NCI-H82 treated with DMSO at 0.1 percent for 48 hours (cell line): ENCODE measurements at regions not wholly inside any gene's neighbourhood (a gene's known extent, or its start where the extent isn't known, plus 50 kb on each side); places are given as distances from the start of the nearest gene placed in this dataset.

ENCODE experiments used
- DNase-seq: peaks from one replicate; lab custom pipeline; 2025; ENCODE audit not compliant: unreplicated experiment; lab: John Stamatoyannopoulos, UW

DNA sequence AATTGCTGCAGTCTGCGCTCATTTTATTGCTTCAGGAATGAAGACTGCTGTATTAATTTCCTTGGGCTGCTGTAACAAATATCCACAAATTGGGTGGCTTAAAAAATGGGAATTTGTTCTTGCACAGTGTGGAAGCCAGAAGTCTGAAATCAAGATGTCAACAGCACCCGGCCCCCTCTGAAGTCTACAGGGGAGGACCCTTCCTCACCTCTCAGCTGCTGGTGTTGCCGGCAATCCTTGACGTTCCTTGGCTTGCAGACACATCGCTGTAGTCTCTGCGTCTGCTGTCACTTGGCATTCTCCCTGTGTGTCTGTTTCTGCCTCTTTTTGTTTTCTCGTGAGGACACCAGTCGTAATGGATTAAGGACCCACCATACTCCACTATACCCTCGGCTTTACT lies 166.2 kb downstream of the PTPN20 start:
- DNase-seq = no peak

DNA sequence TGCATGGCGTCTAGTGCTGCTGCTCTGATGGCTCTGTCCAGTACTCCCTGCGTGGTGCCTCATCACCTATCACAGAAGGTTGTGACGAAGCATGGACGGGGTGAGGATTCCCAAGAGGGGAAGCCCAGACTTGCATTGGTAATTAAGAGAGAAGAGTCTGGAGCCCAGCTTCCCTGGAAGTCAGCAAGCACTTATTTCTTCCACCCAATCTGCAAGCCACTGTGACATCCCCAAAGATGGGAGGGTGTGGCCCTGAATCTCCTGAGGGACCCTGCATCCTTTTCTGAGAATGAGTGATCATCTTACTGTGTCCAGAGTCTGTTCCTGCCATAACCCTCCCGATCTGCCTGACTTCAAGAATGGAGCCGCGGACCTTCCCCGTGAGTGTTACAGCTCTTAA lies 166.7 kb downstream of the PTPN20 start:
- DNase-seq = no peak

DNA sequence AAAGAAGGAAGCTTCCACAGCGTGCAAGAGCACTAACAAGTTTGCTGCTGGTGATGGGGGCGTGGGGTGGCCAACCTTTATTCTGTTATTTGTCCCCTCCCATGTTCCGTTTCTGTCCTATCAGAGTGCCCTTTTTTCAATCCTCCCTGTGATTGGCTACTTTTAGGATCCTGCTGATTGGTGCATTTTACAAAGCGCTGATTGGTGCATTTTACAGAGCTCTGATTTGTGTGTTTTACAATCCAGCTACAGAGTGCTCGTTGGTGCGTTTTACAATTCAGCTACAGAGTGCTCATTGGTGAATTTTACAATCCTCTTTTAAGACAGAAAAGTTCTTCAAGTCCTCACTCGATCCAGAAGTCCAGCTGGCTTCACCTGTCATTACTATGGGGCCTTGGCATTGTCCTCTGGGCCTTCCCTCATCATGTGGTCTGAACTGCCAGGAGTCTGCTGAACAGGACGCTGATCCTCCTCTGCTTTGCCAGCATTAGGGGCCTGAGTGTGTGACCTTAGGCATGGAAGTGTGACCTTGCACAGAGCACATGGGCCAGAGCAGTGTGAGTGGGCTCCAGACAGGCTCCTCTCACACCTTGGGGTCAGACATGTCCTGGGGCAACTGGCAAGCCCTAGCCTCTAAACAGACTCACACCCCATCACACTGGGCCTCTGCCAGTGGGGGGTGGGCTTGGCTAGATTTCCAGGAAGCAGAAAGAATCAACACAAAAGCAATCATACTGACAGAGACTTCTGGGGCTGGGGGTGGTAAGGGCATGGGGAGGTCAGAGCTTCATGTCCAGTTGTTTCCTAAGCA lies 167.4 kb downstream of the PTPN20 start:
- DNase-seq = no peak

DNA sequence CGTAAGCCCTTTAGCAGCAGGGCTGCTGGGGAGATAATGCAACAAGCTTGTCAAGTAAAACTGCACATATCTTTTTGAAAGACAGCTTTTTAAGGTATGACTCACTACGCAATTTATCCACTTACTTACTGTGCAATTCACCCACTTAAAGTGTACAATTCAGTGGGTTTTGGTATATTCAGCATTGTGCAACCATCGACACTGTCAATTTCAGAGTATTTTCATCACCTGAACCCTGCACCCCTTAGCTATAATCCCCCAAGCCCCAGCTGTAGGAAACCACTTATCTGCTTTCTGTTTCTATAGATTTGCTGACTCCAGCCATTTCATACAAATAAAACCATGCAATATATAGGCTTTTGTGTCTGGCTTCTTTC lies 168.0 kb downstream of the PTPN20 start:
- no peak for DNase-seq

DNA sequence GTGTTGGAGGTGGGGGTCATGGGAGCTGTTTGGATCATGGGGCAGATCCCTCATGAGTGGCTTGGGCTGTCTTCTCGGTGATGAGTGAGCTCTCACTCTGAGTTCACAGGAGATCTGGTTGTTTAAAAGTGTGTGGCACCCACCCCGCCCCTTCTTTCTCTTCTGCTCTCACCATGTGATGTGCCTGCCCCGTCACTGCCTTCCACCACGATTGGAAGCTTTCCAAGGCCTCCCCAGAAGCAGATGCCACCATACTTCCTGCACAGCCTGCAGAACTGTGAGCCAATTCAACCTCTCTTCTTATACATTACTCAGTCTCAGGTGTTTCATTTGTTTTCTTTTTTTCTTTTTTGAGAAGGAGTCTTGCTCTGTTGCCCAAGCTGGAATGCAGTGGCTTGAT lies 170.0 kb downstream of the PTPN20 start:
- DNase-seq = no peak

DNA sequence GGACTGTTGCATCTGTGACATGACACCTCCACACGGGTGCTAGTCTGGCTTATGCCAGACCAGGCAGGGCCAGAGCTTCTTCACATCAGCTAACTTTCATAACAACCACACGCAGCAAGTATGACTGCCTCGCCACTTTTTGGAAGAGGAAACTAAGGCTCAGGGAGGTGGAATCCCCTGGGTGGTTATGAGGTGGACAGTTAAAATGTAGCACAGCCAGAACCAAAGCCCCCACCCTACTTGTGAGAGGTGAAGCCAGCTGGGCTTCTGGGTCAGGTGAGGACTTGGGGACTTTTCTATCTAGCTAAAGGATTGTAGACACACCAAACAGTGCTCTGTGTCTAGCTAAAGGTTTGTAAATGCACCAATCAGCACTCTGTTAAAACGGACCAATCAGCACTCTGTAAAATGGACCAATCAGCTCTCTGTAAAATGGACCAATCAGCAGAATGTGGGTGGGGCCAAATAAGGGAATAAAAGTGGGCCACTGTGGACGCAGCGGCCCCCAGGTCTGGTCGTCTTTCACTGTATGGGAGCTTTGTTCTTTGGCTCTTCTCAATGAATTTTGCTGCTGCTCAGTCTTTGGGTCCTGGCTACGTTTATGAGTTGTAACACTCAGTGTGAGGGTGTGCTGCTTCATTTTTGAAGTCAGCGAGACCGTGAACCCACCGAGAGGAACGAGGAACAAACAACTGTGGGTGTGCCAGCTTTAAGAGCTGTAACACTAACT lies 171.0 kb downstream of the PTPN20 start:
- DNase-seq = no peak

DNA sequence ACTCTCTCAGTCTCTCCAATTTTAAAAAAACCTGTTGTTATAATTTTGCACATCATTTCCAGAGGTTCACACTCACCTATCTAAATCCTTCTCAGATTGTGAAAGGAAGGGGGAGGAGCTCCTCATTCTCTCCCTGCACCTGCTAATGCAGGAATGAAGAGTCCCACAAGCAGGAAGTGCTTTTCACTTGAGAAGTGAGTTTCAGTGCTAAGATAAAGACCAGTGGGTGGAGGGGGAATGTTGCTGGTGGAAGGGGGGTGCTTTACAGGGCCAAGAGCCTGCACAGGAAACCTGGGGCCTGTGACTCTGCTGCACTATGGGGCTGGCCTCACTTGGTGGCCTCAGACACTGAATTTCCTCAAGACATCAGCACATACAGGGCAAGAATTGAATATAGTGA lies 176.4 kb downstream of the PTPN20 start:
- DNase-seq = no peak

DNA sequence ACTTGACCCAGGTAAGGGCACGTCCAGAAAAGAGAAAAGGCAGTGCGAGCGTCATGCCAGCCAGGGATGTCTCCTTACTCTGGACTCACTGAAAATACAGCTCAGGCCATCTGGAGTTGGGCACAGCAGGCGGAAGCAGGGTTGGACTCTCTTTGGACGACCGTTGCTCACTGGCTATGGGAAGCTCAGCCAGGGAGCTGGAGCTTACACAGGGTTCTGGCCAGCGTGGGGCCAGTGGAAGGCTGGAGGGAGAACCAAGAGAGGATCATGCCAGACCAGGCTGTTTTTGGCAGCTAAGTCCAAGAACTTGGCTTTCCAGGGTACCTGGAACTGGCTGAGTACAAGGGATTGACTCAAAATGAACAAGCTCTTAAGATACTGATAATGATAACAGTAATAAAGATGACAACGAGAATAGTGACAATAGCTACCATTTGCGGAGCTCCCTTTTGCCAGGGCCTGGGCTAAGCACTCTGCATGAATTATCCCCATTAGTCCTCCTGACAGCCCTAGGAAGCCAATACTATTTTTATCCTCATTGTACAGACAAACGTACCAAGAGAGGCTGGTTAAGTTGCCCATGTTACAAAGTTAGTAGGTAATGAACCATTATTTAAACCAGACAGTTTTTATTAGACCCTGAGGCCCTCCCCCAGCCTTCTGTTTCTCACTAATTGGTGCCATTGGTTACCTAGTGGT lies 177.6 kb downstream of the PTPN20 start:
- no peak for DNase-seq

DNA sequence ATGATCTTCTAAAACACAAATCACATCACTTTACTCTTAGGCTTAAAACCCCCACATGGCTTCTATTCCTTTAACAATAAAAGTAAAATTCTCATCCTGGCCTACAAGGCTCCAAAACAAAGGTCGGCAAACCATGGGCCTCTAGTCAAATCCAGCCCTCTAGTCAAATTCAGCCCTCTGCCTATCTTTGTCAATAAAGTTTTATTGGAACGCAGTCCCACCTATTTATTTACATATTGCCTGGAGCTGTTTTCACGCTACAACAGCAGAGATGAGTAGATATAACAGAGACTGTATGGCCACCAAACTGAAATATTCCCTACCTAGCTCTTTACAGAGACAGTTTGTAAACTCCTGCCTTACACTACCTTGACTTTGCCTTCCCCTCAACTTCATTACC lies 178.8 kb downstream of the PTPN20 start:
- no peak for DNase-seq

DNA sequence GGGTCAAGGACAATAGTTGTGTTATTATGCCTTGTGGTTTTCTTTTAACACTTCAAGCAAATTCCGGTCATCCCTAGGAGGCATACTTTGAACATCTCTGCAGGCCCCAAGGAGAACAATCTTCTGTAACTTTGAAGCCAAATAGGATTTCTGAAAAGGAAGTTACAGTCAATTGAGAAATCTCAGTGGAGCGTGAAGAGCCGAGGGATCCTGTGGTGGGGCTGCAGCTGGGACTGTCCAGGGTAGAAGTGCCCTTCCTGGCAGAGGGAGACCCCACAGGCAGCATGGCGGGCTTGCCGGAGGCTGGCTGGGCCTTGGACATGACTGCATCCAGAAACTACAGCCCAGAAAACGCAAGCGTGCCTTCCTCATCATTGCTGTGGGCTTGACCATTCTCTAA lies 179.7 kb downstream of the PTPN20 start:
- DNase-seq = no peak

DNA sequence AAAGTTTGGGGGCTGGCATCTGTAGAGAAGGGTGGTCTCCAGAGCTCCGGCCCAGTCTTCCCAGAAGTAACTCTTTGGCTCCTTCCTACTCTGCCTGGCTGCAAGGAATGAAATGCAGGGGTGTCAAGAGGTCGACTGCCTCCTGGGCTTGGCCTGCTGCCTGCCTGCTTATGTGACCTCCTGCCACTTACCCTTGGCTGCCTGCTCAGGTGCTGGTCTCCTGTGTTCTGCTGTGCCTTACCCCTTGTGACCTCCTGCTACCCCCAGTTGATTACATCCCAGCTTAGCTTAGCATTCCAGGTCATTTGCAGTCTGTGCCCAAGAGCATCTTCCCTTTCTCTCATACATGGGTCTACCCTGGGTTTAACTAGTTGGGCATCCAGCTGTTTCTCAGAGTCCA lies 180.2 kb downstream of the PTPN20 start:
- DNase-seq = no peak

DNA sequence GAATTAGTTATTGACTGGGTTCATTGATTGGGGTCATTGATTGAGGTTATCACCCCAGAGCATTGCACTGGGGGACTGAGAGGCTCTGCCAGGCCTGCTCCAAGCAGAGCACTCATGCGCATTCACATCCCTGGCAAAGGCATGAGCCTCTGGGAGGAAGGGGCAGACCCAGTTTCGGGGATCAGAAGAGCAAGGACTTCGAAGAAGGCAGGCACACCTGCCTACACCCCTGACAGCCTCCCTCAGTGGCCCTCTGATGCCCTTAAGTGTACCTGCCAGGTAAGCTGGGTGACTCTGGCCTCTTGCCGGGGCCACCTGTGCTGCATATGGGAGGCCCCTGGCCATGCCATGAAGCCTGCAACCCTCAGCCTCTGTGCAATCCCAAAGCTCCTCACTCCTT lies 181.1 kb downstream of the PTPN20 start:
- no peak for DNase-seq

DNA sequence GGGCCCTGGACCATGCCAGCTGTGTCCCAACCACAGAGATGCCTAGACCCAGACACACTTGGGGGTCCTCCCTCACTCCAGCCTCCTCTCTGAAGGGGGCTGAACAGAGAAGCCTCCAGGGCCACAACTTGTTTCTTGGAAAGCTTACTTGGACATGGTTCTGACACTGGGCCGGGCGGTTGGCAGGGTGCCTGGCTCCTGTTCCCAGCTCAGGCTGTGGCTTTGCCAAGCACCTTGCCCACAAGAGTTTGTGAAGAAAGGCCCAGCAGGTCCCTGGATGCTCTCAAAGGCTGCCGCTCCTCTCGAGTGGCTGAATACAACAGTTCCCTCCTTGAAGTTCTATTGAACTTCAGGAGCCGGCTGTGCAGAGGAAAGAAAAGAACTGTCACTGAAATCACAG lies 181.6 kb downstream of the PTPN20 start:
- DNase-seq = no peak

DNA sequence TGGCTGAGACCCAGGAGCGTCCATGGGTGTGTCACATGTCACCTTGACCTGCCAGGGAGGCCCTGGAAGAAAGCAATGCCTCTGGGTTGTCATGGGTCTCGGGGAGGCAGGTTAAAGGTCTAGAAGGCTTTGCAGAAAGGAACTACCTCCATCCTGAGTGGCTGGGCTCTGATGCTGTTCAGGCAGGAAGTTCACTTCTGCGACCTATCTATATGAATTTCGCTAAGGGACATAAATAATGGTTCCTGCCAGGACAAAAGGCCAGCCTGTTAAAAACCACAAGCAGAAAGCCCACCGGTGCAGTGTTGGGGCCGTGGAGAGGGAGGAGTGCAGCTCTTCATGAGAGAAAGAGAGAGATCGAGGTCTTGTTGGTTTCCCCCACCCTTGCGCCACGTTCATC lies 182.9 kb downstream of the PTPN20 start:
- no peak for DNase-seq

DNA sequence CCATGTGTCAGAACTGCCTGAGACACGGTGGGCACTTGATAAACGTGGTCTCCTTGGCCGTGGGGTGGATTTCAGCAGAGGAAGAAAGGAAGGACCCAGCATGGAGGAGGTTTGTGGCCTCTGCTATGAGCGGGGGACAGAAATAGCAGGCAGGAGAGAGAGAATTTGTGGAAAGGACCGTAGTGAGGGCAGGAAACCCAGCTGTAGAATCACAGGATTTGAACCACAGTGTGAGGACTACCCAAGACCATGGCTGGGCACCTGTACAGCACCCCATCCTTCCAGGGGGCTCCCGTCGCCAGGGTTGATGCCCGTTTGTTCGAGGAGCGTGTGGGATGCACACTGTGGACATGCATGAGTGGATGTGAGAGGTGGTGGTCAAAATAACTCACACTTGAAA lies 183.4 kb downstream of the PTPN20 start:
- no peak for DNase-seq

DNA sequence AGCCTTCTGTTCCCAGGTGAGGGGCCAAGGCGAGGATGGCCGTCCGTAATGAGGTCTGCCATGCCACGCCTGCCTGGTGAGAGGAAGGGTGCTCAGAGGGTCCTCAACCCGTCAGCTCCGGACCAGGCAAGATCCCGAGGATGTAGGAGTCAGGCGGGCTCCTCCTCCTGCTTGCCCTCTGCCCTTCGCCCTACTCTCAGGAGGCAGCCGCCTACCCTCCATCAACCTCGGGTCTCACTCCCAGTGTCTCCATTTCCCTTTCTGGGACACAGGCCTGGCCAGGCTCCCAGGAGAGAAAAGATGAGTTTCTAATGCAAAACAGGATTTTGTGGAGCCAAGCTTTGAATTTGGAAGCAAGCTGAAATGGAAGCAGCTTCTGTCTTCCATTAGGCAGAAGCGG lies 184.0 kb downstream of the PTPN20 start:
- DNase-seq = no peak

DNA sequence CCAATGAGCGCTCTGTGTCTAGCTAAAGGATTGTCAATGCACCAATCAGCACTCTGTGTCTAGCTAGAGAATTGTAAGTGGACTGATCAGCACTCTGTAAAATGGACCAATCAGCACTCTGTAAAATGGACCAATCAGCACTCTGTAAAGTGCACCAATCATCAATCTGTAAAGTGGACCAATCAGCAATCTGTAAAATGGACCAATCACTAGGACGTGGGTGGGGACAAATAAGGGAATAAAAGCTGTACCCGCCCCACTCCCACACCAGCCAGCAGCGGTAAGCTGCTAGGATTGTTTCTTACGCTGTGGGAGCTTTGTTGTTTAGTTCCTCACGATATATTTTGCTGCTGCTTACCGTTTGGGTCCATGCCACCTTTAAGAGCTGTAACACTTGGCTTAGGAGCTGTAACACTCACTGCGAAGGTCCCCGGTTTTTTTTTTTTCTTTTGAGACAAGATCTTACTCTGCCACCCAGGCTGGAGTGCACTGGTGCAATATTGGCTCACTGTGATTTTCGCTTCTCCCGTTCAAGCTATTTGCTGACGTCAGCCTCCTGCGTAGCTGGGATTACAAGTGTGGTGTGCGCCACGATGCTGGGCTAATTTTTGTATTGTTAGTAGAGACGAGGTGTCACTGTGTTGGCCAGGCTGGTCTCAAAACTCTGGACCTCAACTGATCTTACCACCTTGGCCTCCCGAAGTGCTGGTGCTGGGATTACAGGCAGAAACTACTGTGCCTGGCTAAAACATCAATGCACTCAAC lies 184.8 kb downstream of the PTPN20 start:
- DNase-seq = no peak

DNA sequence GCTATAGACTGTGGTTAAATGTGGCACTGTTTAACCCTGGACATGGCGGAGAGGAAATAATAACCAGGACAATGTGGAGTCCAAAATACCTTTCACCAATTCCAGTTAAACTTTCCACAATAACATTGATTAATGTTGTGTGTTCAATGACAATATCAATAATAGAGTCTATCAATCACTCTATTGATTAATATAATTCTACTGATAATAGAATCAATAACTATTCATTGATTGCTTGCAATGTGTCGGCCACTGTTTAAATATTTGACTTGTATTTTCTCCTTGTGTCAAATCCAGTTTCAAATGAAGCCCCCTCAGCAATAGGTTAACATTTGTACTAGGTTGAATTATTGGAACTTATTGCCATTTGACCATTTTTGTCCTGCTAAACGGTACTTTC lies 187.0 kb downstream of the PTPN20 start:
- no peak for DNase-seq

DNA sequence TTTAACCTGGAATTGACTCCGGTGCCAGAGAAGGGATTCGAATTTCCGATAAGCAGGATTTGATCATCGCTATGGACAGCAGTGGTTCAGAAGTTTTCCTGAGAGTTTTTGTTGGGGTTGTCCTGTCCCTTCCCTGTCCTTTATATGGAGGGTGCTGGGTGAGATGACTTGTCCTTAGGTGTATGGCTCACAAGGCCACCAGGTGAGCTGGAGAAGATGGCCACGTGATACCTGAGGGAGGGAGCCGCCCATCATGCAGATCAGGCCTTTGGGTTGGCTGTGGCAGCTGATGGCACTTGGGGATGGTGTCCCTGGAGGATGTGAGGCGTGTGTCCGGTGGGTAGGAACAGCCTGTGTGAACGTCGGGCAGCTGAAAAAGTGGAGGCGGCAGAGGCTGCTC lies 187.7 kb downstream of the PTPN20 start:
- DNase-seq = no peak

DNA sequence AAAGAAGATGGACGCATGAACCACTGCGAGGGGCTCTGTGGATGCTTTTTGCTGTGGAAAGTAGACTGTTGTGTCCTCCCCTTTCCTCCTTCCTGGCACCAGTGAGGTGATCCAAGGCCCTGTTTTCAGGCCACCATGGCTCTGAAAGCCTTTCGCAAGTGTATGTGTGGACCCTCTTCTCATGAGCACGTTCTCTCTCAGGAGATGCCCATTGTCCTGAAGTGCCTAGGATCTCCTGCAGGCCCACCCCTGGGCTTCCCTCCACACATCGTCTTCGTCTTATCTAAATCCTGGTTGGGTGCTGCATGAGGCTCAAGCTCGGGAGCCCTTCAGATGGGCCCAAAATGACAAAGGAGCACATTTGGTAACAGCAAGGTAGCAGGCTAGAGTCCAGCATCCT lies 188.2 kb downstream of the PTPN20 start:
- no peak for DNase-seq

DNA sequence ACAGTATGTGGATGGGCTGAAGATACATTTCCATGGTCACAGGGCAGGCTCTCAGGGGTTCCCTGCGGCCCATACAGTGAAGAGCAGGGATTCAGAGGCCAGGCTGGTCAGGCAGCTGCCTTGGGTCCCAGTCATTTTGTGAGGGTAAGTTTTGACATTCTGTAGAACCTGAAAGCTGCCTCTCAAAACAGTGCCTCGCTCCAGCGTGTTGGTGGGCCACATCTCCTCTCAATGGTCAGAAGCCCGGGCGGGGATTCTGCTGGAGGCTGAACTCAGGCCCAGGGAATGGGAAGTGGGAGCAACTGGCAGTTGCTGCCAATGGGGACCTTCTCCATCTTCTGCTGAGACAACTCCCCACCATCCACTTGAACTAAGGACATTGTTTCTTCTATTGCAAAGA lies 190.0 kb downstream of the PTPN20 start:
- DNase-seq = no peak
